Right lobe of liver (tissue), 6 donors: ENCODE measurements at regions not wholly inside any gene's neighbourhood (a gene's known extent, or its start where the extent isn't known, plus 50 kb on each side); places are given as distances from the start of the nearest gene placed in this dataset.

Experiments
- ATAC-seq, 4 donors: fragments of 200-7000 bp; cut with Tn5 transposase; one replicate each; pipeline ENCODE4 v1.9.1; 2020; ENCODE audit warnings: mild to moderate bottlenecking in 4 of 4, moderate library complexity in 4 of 4
- DNase-seq, 3 donors: peaks; one replicate each; pipeline ENCODE4 v3.0.0-alpha.2; 2020
- H3K27ac ChIP-seq, 3 donors: fragments of 200-600 bp; one replicate each; pipeline ENCODE4 v1.8.0; 2022
- H3K27me3 ChIP-seq, 2 donors: fragments of 200-600 bp; one replicate each; pipeline ENCODE4 v1.8.0; 2022
- H3K36me3 ChIP-seq, 4 donors: fragments of 200-600 bp; sonication (generic) in 1 of 4; one replicate each; pipeline versions ENCODE4 v1.5.1 to v1.8.0; 2017 to 2022; ENCODE audit warnings: control low read depth in 1 of 4
- H3K4me1 ChIP-seq, 4 donors: fragments of 200-600 bp; sonication (generic) in 1 of 4; one replicate each; pipeline versions ENCODE4 v1.5.1 to v1.8.0; 2017 to 2022; ENCODE audit warnings: control low read depth in 1 of 4
- H3K4me3 ChIP-seq, 3 donors: fragments of 200-600 bp; one replicate each; pipeline ENCODE4 v1.8.0; 2022
- H3K9me3 ChIP-seq, 4 donors: fragments of 200-600 bp; sonication (generic) in 1 of 4; one replicate each; pipeline versions ENCODE4 v1.5.1 to v1.8.0; 2017 to 2022; ENCODE audit warnings: control low read depth in 1 of 4
- POLR2A ChIP-seq: fragments of 450-650 bp; IDR thresholded peaks from one replicate; pipeline ENCODE4 v1.6.1; 2017; ENCODE audit warnings: antibody characterized with exemption, mild to moderate bottlenecking
- WGBS: methylation state at CpG from one replicate; pipeline ENCODE4 v1.1.6; 2018; ENCODE audit warnings: low coverage, low lambda C conversion rate; ENCODE audit not compliant: insufficient coverage; ENCODE audit errors: missing lambda C conversion rate; 5-methylcytosine and 5-hydroxymethylcytosine counted together
- intact Hi-C, 2 donors: fragments of 100-400 bp; cut with DNase I; formaldehyde crosslinking; loops; one replicate each; pipeline versions ENCODE4 v1.11.2 to v1.14.1; 2022
- TF ChIP-seq, protein P1 (sequence below), 4 donors: fragments of 200-600 bp in 3 of 4; fragments of 450-650 bp in 1 of 4; IDR thresholded peaks; one replicate each; pipeline versions ENCODE4 v1.5.1 to v1.8.0; 2016 to 2022; ENCODE audit warnings: antibody characterized with exemption in 4 of 4, mild to moderate bottlenecking in 2 of 4
- donor health status: DM: no; HTN: yes; CAD: no.
- donor health status: DM: no; HTN: no; CAD: no.
- donor health status: DM: no; HTN: no; CAD: no.
- donor health status: DM: no; HTN: yes; CAD: no.
- donor health status: DM: no; HTN: yes; CAD: no.

DNA sequence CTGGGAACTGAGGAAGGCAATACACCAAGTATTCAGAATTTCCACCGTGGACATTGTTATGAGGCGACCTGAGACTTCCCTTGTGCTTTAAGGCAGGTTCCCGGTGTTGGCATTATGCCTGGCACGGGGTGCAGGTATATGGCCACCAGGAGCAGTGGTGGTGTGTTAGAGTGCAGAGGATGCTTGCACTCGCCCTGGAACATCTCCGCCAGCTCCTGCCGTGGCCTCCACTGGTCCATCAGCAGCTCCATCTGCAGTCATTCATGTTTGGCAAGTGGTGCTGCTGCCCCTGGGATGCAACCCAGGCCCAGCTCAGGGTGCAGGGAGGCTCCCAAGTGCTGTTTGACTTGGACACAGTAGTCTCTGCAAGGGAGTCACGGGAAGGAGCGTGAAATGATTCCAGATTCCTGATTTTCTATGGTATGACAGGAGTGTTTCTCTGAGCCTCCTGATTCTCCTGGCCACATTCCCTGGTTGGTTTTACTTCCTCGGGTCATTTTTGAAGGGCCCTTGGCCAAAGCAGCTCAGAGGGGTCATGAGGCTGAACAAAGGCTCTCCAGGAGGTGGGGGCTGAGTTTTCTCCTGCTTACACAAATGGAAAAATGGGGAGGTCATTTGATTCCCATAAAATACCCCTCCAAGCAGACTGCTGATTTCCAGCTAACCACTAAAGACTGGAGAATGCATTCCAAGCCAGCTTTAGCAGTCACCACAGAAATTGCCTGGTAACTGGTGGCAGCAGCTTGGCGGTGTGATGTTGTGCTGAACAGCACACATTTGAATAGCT is 60.4 kb upstream of the PSEN2 start:
- DNase-seq (no peak), ATAC-seq (no peak)
- TF ChIP-seq, protein P1, sequence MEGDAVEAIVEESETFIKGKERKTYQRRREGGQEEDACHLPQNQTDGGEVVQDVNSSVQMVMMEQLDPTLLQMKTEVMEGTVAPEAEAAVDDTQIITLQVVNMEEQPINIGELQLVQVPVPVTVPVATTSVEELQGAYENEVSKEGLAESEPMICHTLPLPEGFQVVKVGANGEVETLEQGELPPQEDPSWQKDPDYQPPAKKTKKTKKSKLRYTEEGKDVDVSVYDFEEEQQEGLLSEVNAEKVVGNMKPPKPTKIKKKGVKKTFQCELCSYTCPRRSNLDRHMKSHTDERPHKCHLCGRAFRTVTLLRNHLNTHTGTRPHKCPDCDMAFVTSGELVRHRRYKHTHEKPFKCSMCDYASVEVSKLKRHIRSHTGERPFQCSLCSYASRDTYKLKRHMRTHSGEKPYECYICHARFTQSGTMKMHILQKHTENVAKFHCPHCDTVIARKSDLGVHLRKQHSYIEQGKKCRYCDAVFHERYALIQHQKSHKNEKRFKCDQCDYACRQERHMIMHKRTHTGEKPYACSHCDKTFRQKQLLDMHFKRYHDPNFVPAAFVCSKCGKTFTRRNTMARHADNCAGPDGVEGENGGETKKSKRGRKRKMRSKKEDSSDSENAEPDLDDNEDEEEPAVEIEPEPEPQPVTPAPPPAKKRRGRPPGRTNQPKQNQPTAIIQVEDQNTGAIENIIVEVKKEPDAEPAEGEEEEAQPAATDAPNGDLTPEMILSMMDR (IDR thresholded peaks at IDR 0.05): no peak
- no peak for TF ChIP-seq POLR2A
- 89% methylated on average over 5 of the region's 11 CpGs for WGBS
- no peak overlapping the region for H3K4me3 ChIP-seq
- intact Hi-C loops: no loop called here
- no peaks in the 10 kb centered on the region for H3K4me1 ChIP-seq
- H3K9me3 ChIP-seq: no peaks in the 10 kb centered on the region
- H3K27me3 ChIP-seq: no peaks in the 10 kb centered on the region
- no peak overlapping the region for H3K27ac ChIP-seq
- no peaks in the 10 kb centered on the region for H3K36me3 ChIP-seq

DNA sequence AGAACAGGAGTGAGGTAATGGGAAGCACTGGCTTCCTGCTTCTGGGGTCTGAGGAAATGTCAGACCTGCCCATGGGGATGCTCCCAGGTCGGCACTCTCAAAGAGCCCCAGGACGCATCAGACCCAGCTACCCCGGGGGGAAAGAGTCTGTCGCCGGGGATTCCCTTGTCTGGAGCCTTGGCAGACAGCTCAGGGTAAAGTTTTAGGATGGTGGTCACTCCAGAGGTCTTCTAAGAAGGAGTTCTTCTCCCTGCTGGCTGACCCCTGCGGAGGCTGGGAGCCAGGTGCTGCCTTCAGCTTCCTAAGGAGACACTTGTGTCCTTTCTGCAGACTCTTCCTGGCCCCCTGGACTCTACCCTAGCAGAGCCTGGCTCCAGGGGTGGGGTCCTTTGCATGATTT is 61.9 kb upstream of the PSEN2 start:
- TF ChIP-seq, protein P1 (IDR thresholded peaks at IDR 0.05): no peak
- TF ChIP-seq POLR2A: no peak
- DNase-seq: no peak
- no CpG with 5 or more reads among the region's 6 CpGs for WGBS

DNA sequence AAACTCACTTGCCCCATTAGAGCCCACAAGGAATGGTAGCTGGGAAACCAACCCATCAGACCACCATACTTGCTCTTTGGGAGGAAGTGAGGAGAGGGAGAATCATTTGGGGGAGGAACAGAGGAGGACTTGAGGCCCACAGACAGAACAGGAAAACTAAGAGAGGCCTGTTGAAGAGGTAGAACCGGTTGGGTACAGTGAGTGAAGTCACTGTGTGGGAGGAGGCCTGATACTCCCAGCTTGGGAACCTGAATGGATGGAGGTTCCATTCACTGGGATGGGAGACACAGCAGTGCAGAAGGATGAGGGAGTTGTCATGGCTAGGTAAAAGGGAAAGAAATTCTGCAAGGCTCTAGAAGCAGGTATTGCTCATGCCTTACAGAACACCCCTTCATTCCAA is 63.4 kb upstream of the PSEN2 start:
- TF ChIP-seq, protein P1 (IDR thresholded peaks at IDR 0.05): no peak
- no peak for TF ChIP-seq POLR2A
- Histone ChIP-seq H3K4me3 (no peak overlapping the region), H3K4me1 (no peaks in the 10 kb centered on the region), H3K36me3 (no peaks in the 10 kb centered on the region), H3K27me3 (no peaks in the 10 kb centered on the region), H3K27ac (no peak overlapping the region), H3K9me3 (no peaks in the 10 kb centered on the region)
- intact Hi-C loops: no loop called here
- ATAC-seq (no peak), DNase-seq (no peak)
- WGBS: 36% methylated on average over 1 of the region's 1 CpG

More for the DNA sequence above, 61.9 kb upstream of the PSEN2 start:
- H3K4me1 ChIP-seq: no peaks in the 10 kb centered on the region
- H3K4me3 ChIP-seq: no peak overlapping the region
- intact Hi-C loops: no loop called here
- no peaks in the 10 kb centered on the region for H3K27me3 ChIP-seq
- no peak overlapping the region for H3K27ac ChIP-seq
- no peaks in the 10 kb centered on the region for H3K36me3 ChIP-seq
- no peaks in the 10 kb centered on the region for H3K9me3 ChIP-seq
- no peak for ATAC-seq

DNA sequence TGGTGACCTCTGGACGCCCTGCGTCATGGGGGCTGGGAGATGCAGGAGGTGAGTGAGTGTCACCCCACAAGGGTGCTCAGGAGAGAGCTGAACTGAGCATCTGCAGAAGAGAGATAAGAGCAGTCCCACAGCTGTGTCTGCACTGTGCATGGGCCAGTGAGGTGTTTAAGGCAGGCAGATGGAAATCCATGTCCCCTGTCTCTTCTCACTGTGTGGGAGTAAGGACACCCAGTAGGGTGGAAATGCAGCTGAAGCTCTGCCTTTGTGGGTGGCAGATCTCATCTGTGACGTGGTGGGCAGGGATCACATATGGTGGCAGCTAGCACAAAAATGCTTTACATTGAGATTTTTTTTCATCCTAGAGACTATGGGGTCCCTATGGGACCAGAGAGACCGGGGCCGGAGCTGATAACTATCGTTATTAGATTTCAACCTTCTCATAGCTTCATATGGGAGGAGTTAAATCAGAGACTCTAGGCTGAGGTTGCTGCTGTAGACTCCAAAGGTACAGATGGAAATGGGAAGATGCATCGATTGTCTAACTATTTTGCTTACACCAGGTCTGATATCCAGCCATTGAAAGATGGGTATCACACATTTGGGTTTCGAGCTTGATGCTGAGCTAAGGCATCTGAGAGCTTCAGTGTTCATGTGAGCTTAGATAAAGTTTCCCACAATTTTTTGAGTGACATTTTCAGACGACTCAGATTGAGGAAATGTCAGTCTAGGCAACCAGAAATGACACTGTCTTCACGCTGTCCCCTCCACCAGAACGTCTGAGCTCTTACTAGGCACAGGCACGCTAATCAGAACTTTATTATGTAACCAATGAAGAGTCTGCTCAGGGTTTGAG is 65.3 kb upstream of the PSEN2 start:
- TF ChIP-seq, protein P1 (IDR thresholded peaks at IDR 0.05): no peak
- no peak for TF ChIP-seq POLR2A
- Histone ChIP-seq H3K4me1 (no peaks in the 10 kb centered on the region), H3K27ac (no peak overlapping the region), H3K9me3 (no peaks in the 10 kb centered on the region), H3K36me3 (no peaks in the 10 kb centered on the region), H3K4me3 (no peak overlapping the region), H3K27me3 (no peaks in the 10 kb centered on the region)
- 67% methylated on average over 11 of the region's 12 CpGs for WGBS
- ATAC-seq: no peak
- intact Hi-C loops: no loop called here
- no peak for DNase-seq
